GM06990 (cell line): ENCODE measurements at regions not wholly inside any gene's neighbourhood (a gene's known extent, or its start where the extent isn't known, plus 50 kb on each side); places are given as distances from the start of the nearest gene placed in this dataset.

Experiments
- DNase-seq: peaks from one replicate; pipeline ENCODE4 v3.0.0-alpha.2; 2011; ENCODE audit not compliant: insufficient read length; ENCODE audit errors: extremely low read depth
- H3K27me3 ChIP-seq: replicated peaks from 2 replicates; pipeline ENCODE4 v1.6.0; 2011; ENCODE audit warnings: low read length; ENCODE audit not compliant: control insufficient read depth, insufficient read depth
- H3K36me3 ChIP-seq: 2 replicates; pipeline ENCODE4 v1.5.1; 2011; ENCODE audit warnings: low read length; ENCODE audit not compliant: control insufficient read depth, insufficient read depth
- H3K4me3 ChIP-seq: replicated peaks from 2 replicates; pipeline ENCODE4 v1.5.1; 2011; ENCODE audit warnings: low read depth, mild to moderate bottlenecking, control low read depth, low read length
- CTCF ChIP-seq: IDR thresholded peaks from 2 replicates; pipeline ENCODE4 v1.5.1; 2011; ENCODE audit warnings: low read length, control low read depth, mild to moderate bottlenecking, inconsistent platforms; ENCODE audit not compliant: insufficient read depth, poor library complexity, severe bottlenecking

GRCh38 chr9:82590845-82591244 is 472.1 kb downstream of the RASEF start:
- no peak for DNase-seq
- Histone ChIP-seq H3K27me3 (no peaks in the 10 kb centered on the region), H3K36me3 (no peaks in the 10 kb centered on the region), H3K4me3 (no peak overlapping the region)
- TF ChIP-seq CTCF = no peak

- TF ChIP-seq CTCF = no peak
- no peak for DNase-seq
- Histone ChIP-seq H3K4me3 (no peak overlapping the region), H3K27me3 (no peaks in the 10 kb centered on the region), H3K36me3 (no peaks in the 10 kb centered on the region)
Measured at GRCh38 chr9:82593501-82593900, 469.4 kb downstream of the RASEF start.

GRCh38 chr9:82597241-82598203 is 465.4 kb downstream of the RASEF start:
- Histone ChIP-seq H3K27me3 (no peaks in the 10 kb centered on the region), H3K36me3 (no peaks in the 10 kb centered on the region), H3K4me3 (no peak overlapping the region)
- DNase-seq = no peak
- TF ChIP-seq CTCF = no peak

GRCh38 chr9:82598241-82599039 is 464.5 kb downstream of the RASEF start:
- H3K27me3 ChIP-seq = no peaks in the 10 kb centered on the region
- no peak overlapping the region for H3K4me3 ChIP-seq
- no peak for TF ChIP-seq CTCF
- H3K36me3 ChIP-seq = no peaks in the 10 kb centered on the region
- no peak for DNase-seq

- Histone ChIP-seq H3K27me3 (no peaks in the 10 kb centered on the region), H3K36me3 (no peaks in the 10 kb centered on the region), H3K4me3 (no peak overlapping the region)
- no peak for DNase-seq
- no peak for TF ChIP-seq CTCF
Measured at GRCh38 chr9:82599336-82599949, 463.5 kb downstream of the RASEF start.
